ENCODE measurements at regions not wholly inside any gene's neighbourhood (a gene's known extent, or its start where the extent isn't known, plus 50 kb on each side); places are given as distances from the start of the nearest gene placed in this dataset.
A peak's percentile ranks its signal among the peaks of the same experiment; 100 is the strongest.
"Not testable (repeated sequence)": the region's sequence is repeated elsewhere in the genome, so short reads cannot be mapped to it uniquely, and the experiment has no call there.

DNA sequence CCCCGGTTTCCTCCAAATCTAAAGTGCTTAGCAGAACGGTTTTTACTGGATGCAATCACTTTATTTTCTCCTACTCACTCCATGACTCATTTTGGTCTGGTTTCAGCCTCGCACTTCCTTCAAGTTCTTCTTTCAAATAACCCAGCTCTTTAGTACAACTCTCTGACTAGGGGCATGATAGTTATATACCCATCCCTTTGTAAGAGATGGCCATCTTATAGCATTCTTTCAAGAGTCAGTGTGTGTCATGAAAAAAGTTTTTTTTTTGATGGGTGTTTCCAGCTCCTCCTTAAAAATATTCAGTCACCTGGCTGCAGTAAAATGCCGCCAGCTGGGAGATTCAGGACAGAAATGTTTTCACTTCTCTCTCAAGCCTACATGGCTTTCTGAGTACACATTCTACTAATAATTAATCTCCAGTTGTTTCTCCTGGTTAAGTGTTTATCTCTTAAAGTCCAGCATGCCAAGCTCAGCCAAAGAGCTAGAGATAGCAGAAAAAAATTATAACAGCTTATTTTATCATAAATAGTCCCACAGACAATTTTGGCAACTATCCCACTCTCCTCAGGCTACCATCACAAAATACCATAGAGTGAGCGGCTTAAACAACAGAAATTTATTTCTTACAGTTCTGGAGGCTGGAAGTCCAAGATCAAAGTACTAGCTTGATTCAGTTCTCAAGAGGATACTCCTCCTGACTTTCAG lies 139.3 kb downstream of the GASK1B start:
- Histone ChIP-seq H3K9me3 (ENCODE audit: control insufficient read depth in 2 of 2, low read length in 2 of 2) (peaks cover 0 to 1% of the 10 kb centered on the region in 2 donors), H3K9ac (ENCODE audit: low read length in 2 of 2) (no peak overlapping the region), H3K36me3 (ENCODE audit: control insufficient read depth in 2 of 2, insufficient read depth in 2 of 2, low read length in 2 of 2) (no peaks in the 10 kb centered on the region), H3K4me3 (ENCODE audit: low read length in 2 of 2) (no peak overlapping the region), H3K27me3 (ENCODE audit: control insufficient read depth in 1 of 2, insufficient read depth in 2 of 2, low read length in 2 of 2) (no peaks in the 10 kb centered on the region), H3K27ac (ENCODE audit: low read length) (no peak overlapping the region), H3K4me1 (ENCODE audit: control insufficient read depth, insufficient read depth, low read length) (no peaks in the 10 kb centered on the region)

DNA sequence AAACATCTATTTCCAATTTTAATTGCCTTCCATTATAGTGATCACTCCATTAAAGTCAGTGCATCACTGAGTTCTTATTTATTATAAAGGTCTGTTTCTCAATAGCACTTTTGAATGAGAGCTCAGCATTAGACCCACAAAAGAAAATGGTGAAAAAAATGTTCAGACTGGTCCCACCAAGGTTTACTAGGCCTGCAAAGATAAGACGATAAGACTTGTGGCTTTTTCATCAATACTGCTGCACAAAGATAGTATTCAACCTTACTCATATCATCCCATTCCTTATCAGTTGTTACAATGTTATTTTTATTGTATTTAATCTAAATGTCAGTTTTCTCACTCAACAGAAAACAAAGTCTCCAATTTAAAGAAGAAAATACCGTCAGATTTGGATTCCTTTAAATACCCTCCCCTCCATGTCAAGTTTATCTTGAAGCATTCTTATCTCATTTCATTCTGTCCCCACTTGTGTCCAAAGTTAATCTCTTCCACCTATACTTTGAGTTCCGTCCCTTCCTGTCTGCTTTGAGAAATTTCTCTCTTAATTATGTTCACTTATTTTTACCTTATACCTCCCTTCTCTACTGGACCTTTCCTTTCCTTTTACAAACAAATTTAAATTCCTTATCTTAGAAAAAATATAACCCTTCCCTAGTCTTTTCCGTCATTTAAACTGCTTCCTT lies 140.0 kb downstream of the GASK1B start:
- no peaks in the 10 kb centered on the region for H3K27me3 ChIP-seq (ENCODE audit: control insufficient read depth in 1 of 2, insufficient read depth in 2 of 2, low read length in 2 of 2)
- no peak overlapping the region for H3K9ac ChIP-seq (ENCODE audit: low read length in 2 of 2)
- peaks cover 0 to 3% of the 10 kb centered on the region in 2 donors for H3K9me3 ChIP-seq (ENCODE audit: control insufficient read depth in 2 of 2, low read length in 2 of 2)
- H3K4me3 ChIP-seq (ENCODE audit: low read length in 2 of 2) = no peak overlapping the region
- no peaks in the 10 kb centered on the region for H3K36me3 ChIP-seq (ENCODE audit: control insufficient read depth in 2 of 2, insufficient read depth in 2 of 2, low read length in 2 of 2)
- no peak overlapping the region for H3K27ac ChIP-seq (ENCODE audit: low read length)
- H3K4me1 ChIP-seq (ENCODE audit: control insufficient read depth, insufficient read depth, low read length) = no peaks in the 10 kb centered on the region

GRCh38 chr4:158028381-158028780 lies 144.4 kb downstream of the GASK1B start:
- not testable (repeated sequence) for H3K27ac ChIP-seq (ENCODE audit: low read length); H3K4me1 ChIP-seq (ENCODE audit: control insufficient read depth, insufficient read depth, low read length); H3K4me3 ChIP-seq (ENCODE audit: low read length in 2 of 2); H3K9ac ChIP-seq (ENCODE audit: low read length in 2 of 2); H3K27me3 ChIP-seq (ENCODE audit: control insufficient read depth in 1 of 2, insufficient read depth in 2 of 2, low read length in 2 of 2); H3K9me3 ChIP-seq (ENCODE audit: control insufficient read depth in 2 of 2, low read length in 2 of 2); H3K36me3 ChIP-seq (ENCODE audit: control insufficient read depth in 2 of 2, insufficient read depth in 2 of 2, low read length in 2 of 2)

GRCh38 chr4:158025131-158025530 lies 147.7 kb downstream of the GASK1B start:
- no peaks in the 10 kb centered on the region for H3K27me3 ChIP-seq (ENCODE audit: control insufficient read depth in 1 of 2, insufficient read depth in 2 of 2, low read length in 2 of 2)
- H3K9ac ChIP-seq (ENCODE audit: low read length in 2 of 2) = no peak overlapping the region
- no peaks in the 10 kb centered on the region for H3K36me3 ChIP-seq (ENCODE audit: control insufficient read depth in 2 of 2, insufficient read depth in 2 of 2, low read length in 2 of 2)
- peaks cover 2% of the 10 kb centered on the region for H3K4me1 ChIP-seq (ENCODE audit: control insufficient read depth, insufficient read depth, low read length)
- no peak overlapping the region for H3K27ac ChIP-seq (ENCODE audit: low read length)
- H3K9me3 ChIP-seq (ENCODE audit: control insufficient read depth in 2 of 2, low read length in 2 of 2) = peaks cover 0 to 3% of the 10 kb centered on the region in 2 donors
- no peak overlapping the region for H3K4me3 ChIP-seq (ENCODE audit: low read length in 2 of 2)

DNA sequence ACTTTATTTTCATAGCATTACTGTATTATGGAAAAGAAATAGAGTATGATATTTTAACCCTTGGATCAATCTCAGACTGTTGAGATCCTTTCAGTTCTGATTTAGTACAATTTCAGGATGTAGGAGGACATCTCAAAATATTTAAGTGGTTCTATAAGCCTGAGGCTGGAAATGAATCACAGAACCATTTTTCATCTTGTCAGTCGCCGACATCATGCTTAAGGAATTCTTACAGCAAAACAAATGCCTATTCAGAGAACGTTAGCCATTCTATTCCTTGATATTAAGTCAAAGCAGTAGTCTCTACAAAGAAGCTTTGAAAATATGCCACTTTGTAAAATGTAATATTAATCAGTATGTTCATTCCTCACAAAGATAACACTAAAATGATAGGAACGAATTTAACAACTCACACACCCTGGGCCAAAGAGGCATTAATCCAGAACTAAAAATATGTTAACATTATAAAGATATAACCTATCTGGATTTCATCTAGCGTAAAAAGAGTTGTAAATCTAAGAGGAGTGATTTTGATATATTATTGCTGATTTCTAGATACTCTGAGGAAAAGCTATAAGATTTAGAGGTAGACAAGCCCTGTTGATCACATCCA lies 152.0 kb downstream of the GASK1B start:
- no peak overlapping the region for H3K9ac ChIP-seq (ENCODE audit: low read length in 2 of 2)
- H3K4me1 ChIP-seq (ENCODE audit: control insufficient read depth, insufficient read depth, low read length) = peaks cover 3% of the 10 kb centered on the region
- H3K4me3 ChIP-seq (ENCODE audit: low read length in 2 of 2) = no peak overlapping the region
- peak overlapping the region; percentile 25 for H3K27ac ChIP-seq (ENCODE audit: low read length)
- H3K9me3 ChIP-seq (ENCODE audit: control insufficient read depth in 2 of 2, low read length in 2 of 2) = no peaks in the 10 kb centered on the region
- no peaks in the 10 kb centered on the region for H3K27me3 ChIP-seq (ENCODE audit: control insufficient read depth in 1 of 2, insufficient read depth in 2 of 2, low read length in 2 of 2)
- H3K36me3 ChIP-seq (ENCODE audit: control insufficient read depth in 2 of 2, insufficient read depth in 2 of 2, low read length in 2 of 2) = no peaks in the 10 kb centered on the region

GRCh38 chr4:158020176-158020575 lies 152.6 kb downstream of the GASK1B start:
- H3K9ac ChIP-seq (ENCODE audit: low read length in 2 of 2) = no peak overlapping the region
- H3K9me3 ChIP-seq (ENCODE audit: control insufficient read depth in 2 of 2, low read length in 2 of 2) = no peaks in the 10 kb centered on the region

DNA sequence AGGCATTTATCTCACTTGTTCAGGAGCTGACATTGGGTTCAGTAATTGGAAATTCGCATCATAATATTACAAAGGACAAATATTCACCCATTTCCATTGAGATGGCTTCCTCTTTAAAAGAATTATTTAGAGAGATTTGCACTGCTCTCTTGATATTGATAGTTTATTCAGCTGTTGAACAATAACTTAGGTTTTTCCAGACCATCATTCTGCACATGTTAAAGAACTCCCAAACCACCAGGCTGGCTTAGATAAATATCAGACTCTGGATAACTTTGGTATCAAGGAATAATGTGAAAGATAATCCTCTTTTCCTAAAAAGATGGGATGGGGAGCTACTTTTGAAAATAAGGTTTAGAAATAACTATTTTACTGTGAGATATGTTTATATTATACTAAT lies 154.0 kb downstream of the GASK1B start:
- Histone ChIP-seq H3K36me3 (ENCODE audit: control insufficient read depth in 2 of 2, insufficient read depth in 2 of 2, low read length in 2 of 2) (no peaks in the 10 kb centered on the region), H3K27ac (ENCODE audit: low read length) (no peak overlapping the region), H3K9me3 (ENCODE audit: control insufficient read depth in 2 of 2, low read length in 2 of 2) (no peaks in the 10 kb centered on the region), H3K4me3 (ENCODE audit: low read length in 2 of 2) (no peak overlapping the region), H3K27me3 (ENCODE audit: control insufficient read depth in 1 of 2, insufficient read depth in 2 of 2, low read length in 2 of 2) (no peaks in the 10 kb centered on the region), H3K4me1 (ENCODE audit: control insufficient read depth, insufficient read depth, low read length) (peaks cover 3% of the 10 kb centered on the region), H3K9ac (ENCODE audit: low read length in 2 of 2) (no peak overlapping the region)

More at GRCh38 chr4:158020176-158020575, 152.6 kb downstream of the GASK1B start:
- Histone ChIP-seq H3K27me3 (ENCODE audit: control insufficient read depth in 1 of 2, insufficient read depth in 2 of 2, low read length in 2 of 2) (no peaks in the 10 kb centered on the region), H3K4me3 (ENCODE audit: low read length in 2 of 2) (no peak overlapping the region), H3K4me1 (ENCODE audit: control insufficient read depth, insufficient read depth, low read length) (peaks cover 3% of the 10 kb centered on the region), H3K27ac (ENCODE audit: low read length) (peak overlapping the region; percentile 25), H3K36me3 (ENCODE audit: control insufficient read depth in 2 of 2, insufficient read depth in 2 of 2, low read length in 2 of 2) (no peaks in the 10 kb centered on the region)

DNA sequence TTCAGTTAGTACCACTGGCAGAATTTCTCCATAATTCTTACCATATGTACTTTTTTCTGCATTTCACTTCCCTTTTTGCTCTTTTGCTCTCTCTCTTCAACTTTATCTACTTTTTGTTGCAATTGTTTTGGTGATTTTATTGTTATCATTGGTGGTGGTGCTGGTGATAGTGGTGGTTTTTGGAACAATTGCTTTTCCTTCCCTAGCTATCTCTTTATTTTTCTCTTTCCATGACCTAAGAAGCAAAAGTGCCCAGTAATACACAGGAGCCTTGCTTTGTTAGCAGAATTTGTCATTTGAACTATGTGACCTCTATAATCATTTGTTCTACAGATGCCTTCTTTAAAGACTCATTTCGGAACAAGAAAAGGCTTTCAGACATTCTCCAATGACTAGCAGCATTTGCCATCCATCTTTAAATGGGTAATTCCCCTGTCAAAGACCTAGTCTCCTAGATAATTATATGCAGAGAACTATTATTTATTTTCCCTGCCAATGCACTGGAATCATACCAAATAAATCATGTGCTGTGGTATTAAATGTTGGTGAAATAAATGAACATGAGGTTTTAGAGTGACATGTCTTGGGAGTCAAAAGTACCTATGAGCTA lies 154.5 kb downstream of the GASK1B start:
- H3K4me3 ChIP-seq (ENCODE audit: low read length in 2 of 2) = no peak overlapping the region
- H3K9ac ChIP-seq (ENCODE audit: low read length in 2 of 2) = no peak overlapping the region
- no peaks in the 10 kb centered on the region for H3K9me3 ChIP-seq (ENCODE audit: control insufficient read depth in 2 of 2, low read length in 2 of 2)
- no peaks in the 10 kb centered on the region for H3K36me3 ChIP-seq (ENCODE audit: control insufficient read depth in 2 of 2, insufficient read depth in 2 of 2, low read length in 2 of 2)
- H3K4me1 ChIP-seq (ENCODE audit: control insufficient read depth, insufficient read depth, low read length) = peaks cover 3% of the 10 kb centered on the region
- no peak overlapping the region for H3K27ac ChIP-seq (ENCODE audit: low read length)
- H3K27me3 ChIP-seq (ENCODE audit: control insufficient read depth in 1 of 2, insufficient read depth in 2 of 2, low read length in 2 of 2) = no peaks in the 10 kb centered on the region

DNA sequence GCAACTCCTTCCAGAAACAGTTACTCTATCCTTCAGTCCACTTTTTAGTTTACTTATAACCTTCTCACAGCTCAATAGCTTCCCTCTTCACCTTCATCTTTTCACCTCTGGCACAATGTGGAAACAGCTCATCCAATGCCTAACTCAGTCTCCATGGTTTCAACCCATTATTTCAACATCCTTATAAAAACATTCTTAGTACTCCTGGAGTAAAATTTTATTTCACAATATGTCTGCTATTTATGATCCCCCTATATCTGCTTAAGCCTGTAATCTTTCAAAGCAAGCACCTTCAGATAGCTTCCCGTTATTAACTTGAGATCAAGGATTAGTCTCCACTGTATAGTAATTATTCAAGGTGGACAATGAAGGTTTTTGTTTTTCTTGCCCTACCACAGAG lies 156.3 kb downstream of the GASK1B start:
- H3K4me1 ChIP-seq (ENCODE audit: control insufficient read depth, insufficient read depth, low read length) = peaks cover 3% of the 10 kb centered on the region
- no peak overlapping the region for H3K27ac ChIP-seq (ENCODE audit: low read length)
- H3K9ac ChIP-seq (ENCODE audit: low read length in 2 of 2) = no peak overlapping the region

DNA sequence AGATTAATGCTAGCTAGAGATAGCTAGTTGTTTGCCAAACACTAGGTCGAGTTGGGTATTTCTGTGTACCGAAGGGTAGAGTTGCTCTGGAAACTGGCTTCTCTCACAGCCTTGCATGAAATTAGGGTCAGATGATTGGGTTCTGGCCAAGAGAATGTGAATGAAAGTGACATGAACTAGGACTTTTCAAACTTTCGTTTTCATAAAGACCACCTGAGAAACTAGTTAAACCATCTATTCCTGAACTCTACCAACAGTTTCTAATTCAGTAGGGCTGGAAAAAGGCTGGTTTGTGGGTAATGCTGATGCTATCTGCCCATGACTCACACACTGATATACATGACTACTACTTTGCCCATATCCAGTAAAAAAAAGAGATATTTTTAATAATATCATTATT lies 157.6 kb downstream of the GASK1B start:
- Histone ChIP-seq H3K9me3 (ENCODE audit: control insufficient read depth in 2 of 2, low read length in 2 of 2) (no peaks in the 10 kb centered on the region), H3K9ac (ENCODE audit: low read length in 2 of 2) (no peak overlapping the region), H3K36me3 (ENCODE audit: control insufficient read depth in 2 of 2, insufficient read depth in 2 of 2, low read length in 2 of 2) (no peaks in the 10 kb centered on the region), H3K4me3 (ENCODE audit: low read length in 2 of 2) (no peak overlapping the region), H3K27me3 (ENCODE audit: control insufficient read depth in 1 of 2, insufficient read depth in 2 of 2, low read length in 2 of 2) (no peaks in the 10 kb centered on the region), H3K4me1 (ENCODE audit: control insufficient read depth, insufficient read depth, low read length) (peaks cover 3% of the 10 kb centered on the region), H3K27ac (ENCODE audit: low read length) (no peak overlapping the region)

More for the DNA sequence above, 156.3 kb downstream of the GASK1B start:
- no peak overlapping the region for H3K4me3 ChIP-seq (ENCODE audit: low read length in 2 of 2)
- H3K9me3 ChIP-seq (ENCODE audit: control insufficient read depth in 2 of 2, low read length in 2 of 2) = no peaks in the 10 kb centered on the region
- no peaks in the 10 kb centered on the region for H3K36me3 ChIP-seq (ENCODE audit: control insufficient read depth in 2 of 2, insufficient read depth in 2 of 2, low read length in 2 of 2)
- no peaks in the 10 kb centered on the region for H3K27me3 ChIP-seq (ENCODE audit: control insufficient read depth in 1 of 2, insufficient read depth in 2 of 2, low read length in 2 of 2)
